ENCODE measurements at regions not wholly inside any gene's neighbourhood (a gene's known extent, or its start where the extent isn't known, plus 50 kb on each side); places are given as distances from the start of the nearest gene placed in this dataset.

GRCh38 chr4:16344853-16345252 lies 118.6 kb upstream of the TAPT1 start:
- no peaks in the 10 kb centered on the region for H3K9me3 ChIP-seq (ENCODE audit: low read length)
- ATAC-seq, result no peak
- H3K27me3 ChIP-seq (ENCODE audit: control insufficient read depth in 1 of 2, insufficient read depth in 2 of 2, low read length in 2 of 2), result no peaks in the 10 kb centered on the region
- in situ Hi-C loops (cut with HindIII; ENCODE audit: extremely low pct_ligation_motif_present, low pct_unique_long_range_greater_than_20kb) (loop anchor here (25.0 kb wide), 1 partner anchor 392 kb away; no protein-coding TSS in a partner anchor), intact Hi-C loops (cut with micrococcal nuclease; ENCODE audit: unreplicated experiment) (no loop called here)
- FAIRE-seq, result no peak
- CTCF ChIA-PET (ENCODE audit: low intra/inter-chr PET ratio, low total read pairs), result no interaction called here
- H3K4me3 ChIP-seq (replicated peaks in 1 of 3; ENCODE audit: insufficient read depth in 1 of 3, low read depth in 2 of 3, low read length in 3 of 3), result no peak overlapping the region
- no peak overlapping the region for H3K4me2 ChIP-seq (ENCODE audit: low read depth, low read length)
- no peaks in the 10 kb centered on the region for H3K36me3 ChIP-seq (replicated peaks in 1 of 2; ENCODE audit: control insufficient read depth in 1 of 2, insufficient read depth in 2 of 2, low read length in 2 of 2)
- no peak overlapping the region for H2AFZ ChIP-seq (ENCODE audit: low read length)
- no peaks in the 10 kb centered on the region for H3K79me2 ChIP-seq (ENCODE audit: insufficient read depth, low read length)
- TF ChIP-seq ZNF567 (CRISPR knock-in tag; IDR thresholded peaks at IDR 0.05; ENCODE audit: borderline replicate concordance) (no peak), SIN3B (IDR thresholded peaks at IDR 0.05; ENCODE audit: low read length) (no peak), TRIM24 (CRISPR knock-in tag; IDR thresholded peaks at IDR 0.05) (no peak), CBX5 (CRISPR knock-in tag; IDR thresholded peaks at IDR 0.05; ENCODE audit: borderline replicate concordance) (no peak), ZNF234 (CRISPR knock-in tag; conservative IDR thresholded peaks at IDR 0.05) (no peak), ZBTB8A (CRISPR knock-in tag; IDR thresholded peaks at IDR 0.05; ENCODE audit: borderline replicate concordance, low read depth) (no peak), ZBTB7B (CRISPR knock-in tag; IDR thresholded peaks at IDR 0.05) (no peak), ZMAT5 (CRISPR knock-in tag; IDR thresholded peaks at IDR 0.05; ENCODE audit: borderline replicate concordance, low read depth) (no peak), ZNF282 (IDR thresholded peaks at IDR 0.05; ENCODE audit: partially characterized antibody) (no peak), KDM4B (CRISPR knock-in tag; IDR thresholded peaks at IDR 0.05) (no peak), ISX (CRISPR knock-in tag; conservative IDR thresholded peaks at IDR 0.05) (no peak), TEAD3 (CRISPR knock-in tag; optimal IDR thresholded peaks at IDR 0.05; ENCODE audit: borderline replicate concordance) (no peak), ZSCAN12 (CRISPR knock-in tag; IDR thresholded peaks at IDR 0.05) (no peak), SSRP1 (CRISPR knock-in tag; IDR thresholded peaks at IDR 0.05) (no peak), FOSL2 (CRISPR knock-in tag; IDR thresholded peaks at IDR 0.05) (no peak), SMAD1 (CRISPR knock-in tag; IDR thresholded peaks at IDR 0.05; ENCODE audit: borderline replicate concordance, low read depth) (no peak), PATZ1 (CRISPR knock-in tag; IDR thresholded peaks at IDR 0.05) (no peak), GPBP1L1 (CRISPR knock-in tag; IDR thresholded peaks at IDR 0.05) (no peak), ZNF550 (CRISPR knock-in tag; IDR thresholded peaks at IDR 0.05; ENCODE audit: borderline replicate concordance) (no peak)
- no TSS peak for BruUV-seq (replicated peaks)
- POLR2A ChIA-PET, result no interaction called here
- no peaks in the 10 kb centered on the region for H3K4me1 ChIP-seq (ENCODE audit: insufficient read depth, low read length)
- DNase-seq (ENCODE audit: low spot score), result no peak
- H3K9ac ChIP-seq (ENCODE audit: insufficient read depth, low read depth, low read length), result no peak overlapping the region
- whole genome bisulfite sequencing (ENCODE audit: low lambda C conversion rate), result 0% methylated on average over 1 of the region's 1 CpG
- no peaks in the 10 kb centered on the region for H4K20me1 ChIP-seq (ENCODE audit: insufficient read depth, low read length)
- no peak overlapping the region for H3K27ac ChIP-seq (ENCODE audit: extremely low read length, insufficient read depth, low read length)

All from HepG2 (cell line).